Suprapubic skin (tissue), 4 donors: ENCODE measurements at regions not wholly inside any gene's neighbourhood (a gene's known extent, or its start where the extent isn't known, plus 50 kb on each side); places are given as distances from the start of the nearest gene placed in this dataset.

Experiments
- DNase-seq, 2 donors: peaks; one replicate each; pipeline ENCODE4 v3.0.0-alpha.2; 2019; ENCODE audit warnings: low spot score in 2 of 2
- H3K27ac ChIP-seq: fragments of 200-600 bp; sonication (generic); one replicate; pipeline ENCODE4 v1.5.1; 2019
- H3K27me3 ChIP-seq: fragments of 200-600 bp; sonication (generic); one replicate; pipeline ENCODE4 v1.5.1; 2019
- H3K36me3 ChIP-seq: fragments of 200-600 bp; sonication (generic); one replicate; pipeline ENCODE4 v1.5.1; 2019
- H3K4me1 ChIP-seq: fragments of 200-600 bp; sonication (generic); one replicate; pipeline ENCODE4 v1.5.1; 2019
- H3K4me3 ChIP-seq: fragments of 200-600 bp; sonication (generic); one replicate; pipeline ENCODE4 v1.5.1; 2019; ENCODE audit warnings: mild to moderate bottlenecking
- H3K9me3 ChIP-seq: fragments of 200-600 bp; sonication (generic); one replicate; pipeline ENCODE4 v1.5.1; 2019
- EP300 ChIP-seq: sonication (generic); formaldehyde crosslinking; IDR thresholded peaks from one replicate; pipeline ENCODE4 v1.6.1; 2017; ENCODE audit warnings: antibody characterized with exemption
- POLR2A ChIP-seq, 2 donors: fragments of 450-650 bp; IDR thresholded peaks; one replicate each; pipeline ENCODE4 v1.6.1; 2017; ENCODE audit warnings: antibody characterized with exemption in 2 of 2, mild to moderate bottlenecking in 2 of 2, moderate library complexity in 2 of 2
- POLR2AphosphoS5 ChIP-seq, 3 donors: sonication (generic); formaldehyde crosslinking; IDR thresholded peaks; one replicate each; pipeline ENCODE4 v1.6.1; 2017; ENCODE audit warnings: antibody characterized with exemption in 3 of 3
- WGBS: methylation state at CpG from one replicate; pipeline ENCODE4 v1.1.5; 2018; 5-methylcytosine and 5-hydroxymethylcytosine counted together
- TF ChIP-seq, protein P1 (sequence below), 2 donors: fragments of 200-600 bp in 1 of 2; fragments of 450-650 bp in 1 of 2; sonication (generic) in 1 of 2; IDR thresholded peaks; one replicate each; pipeline ENCODE4 v1.5.1; 2016 to 2019; ENCODE audit warnings: antibody characterized with exemption in 2 of 2, mild to moderate bottlenecking in 1 of 2, moderate library complexity in 1 of 2

- no peak overlapping the region for H3K27ac ChIP-seq
- TF ChIP-seq, protein P1, sequence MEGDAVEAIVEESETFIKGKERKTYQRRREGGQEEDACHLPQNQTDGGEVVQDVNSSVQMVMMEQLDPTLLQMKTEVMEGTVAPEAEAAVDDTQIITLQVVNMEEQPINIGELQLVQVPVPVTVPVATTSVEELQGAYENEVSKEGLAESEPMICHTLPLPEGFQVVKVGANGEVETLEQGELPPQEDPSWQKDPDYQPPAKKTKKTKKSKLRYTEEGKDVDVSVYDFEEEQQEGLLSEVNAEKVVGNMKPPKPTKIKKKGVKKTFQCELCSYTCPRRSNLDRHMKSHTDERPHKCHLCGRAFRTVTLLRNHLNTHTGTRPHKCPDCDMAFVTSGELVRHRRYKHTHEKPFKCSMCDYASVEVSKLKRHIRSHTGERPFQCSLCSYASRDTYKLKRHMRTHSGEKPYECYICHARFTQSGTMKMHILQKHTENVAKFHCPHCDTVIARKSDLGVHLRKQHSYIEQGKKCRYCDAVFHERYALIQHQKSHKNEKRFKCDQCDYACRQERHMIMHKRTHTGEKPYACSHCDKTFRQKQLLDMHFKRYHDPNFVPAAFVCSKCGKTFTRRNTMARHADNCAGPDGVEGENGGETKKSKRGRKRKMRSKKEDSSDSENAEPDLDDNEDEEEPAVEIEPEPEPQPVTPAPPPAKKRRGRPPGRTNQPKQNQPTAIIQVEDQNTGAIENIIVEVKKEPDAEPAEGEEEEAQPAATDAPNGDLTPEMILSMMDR (IDR thresholded peaks at IDR 0.05) = no peak
- no peaks in the 10 kb centered on the region for H3K27me3 ChIP-seq
- H3K4me3 ChIP-seq = no peak overlapping the region
- DNase-seq = no peak
- no peaks in the 10 kb centered on the region for H3K4me1 ChIP-seq
- peaks cover 39% of the 10 kb centered on the region for H3K9me3 ChIP-seq
- 90% methylated on average over 5 of the region's 5 CpGs for WGBS
- no peaks in the 10 kb centered on the region for H3K36me3 ChIP-seq
Measured at GRCh38 chr15:62269504-62269903, 104.4 kb upstream of the C2CD4B start.

- WGBS = 89% methylated on average over 10 of the region's 10 CpGs
- Histone ChIP-seq H3K36me3 (no peaks in the 10 kb centered on the region), H3K4me3 (no peak overlapping the region), H3K4me1 (no peaks in the 10 kb centered on the region), H3K27ac (no peak overlapping the region), H3K9me3 (peaks cover 39% of the 10 kb centered on the region), H3K27me3 (no peaks in the 10 kb centered on the region)
- TF ChIP-seq, protein P1 (IDR thresholded peaks at IDR 0.05) = no peak
- TF ChIP-seq POLR2A (IDR thresholded peaks at IDR 0.05) (no peak), POLR2AphosphoS5 (IDR thresholded peaks at IDR 0.05) (no peak), EP300 (no peak)
- DNase-seq = no peak
Measured at GRCh38 chr15:62270216-62270921, 105.3 kb upstream of the C2CD4B start.

DNA sequence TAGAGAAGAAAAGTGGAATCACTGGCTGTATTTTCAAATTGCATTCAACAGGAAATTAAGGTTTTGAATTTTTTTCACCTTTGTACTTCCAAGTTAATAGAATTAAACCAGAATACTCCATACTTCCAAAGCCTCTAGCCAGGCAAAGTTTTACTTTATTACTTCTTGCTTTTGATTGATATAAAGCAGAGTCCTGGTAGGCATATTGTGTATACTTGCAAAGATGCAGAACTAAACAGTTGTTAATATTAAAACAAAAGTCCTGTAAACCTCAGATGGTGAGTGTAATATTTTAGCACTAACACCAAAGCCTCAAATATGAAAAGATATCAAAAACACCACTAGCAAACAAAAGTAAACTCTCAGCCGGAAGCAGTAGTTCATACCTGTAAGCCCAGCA is 107.2 kb upstream of the C2CD4B start:
- peaks cover 38% of the 10 kb centered on the region for H3K9me3 ChIP-seq
- no peak for DNase-seq
- H3K27me3 ChIP-seq = no peaks in the 10 kb centered on the region
- H3K36me3 ChIP-seq = no peaks in the 10 kb centered on the region
- TF ChIP-seq POLR2AphosphoS5 (IDR thresholded peaks at IDR 0.05) (no peak), POLR2A (IDR thresholded peaks at IDR 0.05) (no peak), EP300 (no peak)
- TF ChIP-seq, protein P1 (IDR thresholded peaks at IDR 0.05) = no peak
- no peak overlapping the region for H3K4me3 ChIP-seq
- H3K4me1 ChIP-seq = no peaks in the 10 kb centered on the region
- no peak overlapping the region for H3K27ac ChIP-seq
- WGBS = 93% methylated on average over 1 of the region's 1 CpG

- H3K36me3 ChIP-seq = no peaks in the 10 kb centered on the region
- no peak overlapping the region for H3K4me3 ChIP-seq
- DNase-seq = no peak
- H3K4me1 ChIP-seq = no peaks in the 10 kb centered on the region
- 81% methylated on average over 7 of the region's 7 CpGs for WGBS
- no peak overlapping the region for H3K27ac ChIP-seq
- H3K9me3 ChIP-seq = peaks cover 5% of the 10 kb centered on the region
- peaks cover 11% of the 10 kb centered on the region for H3K27me3 ChIP-seq
- TF ChIP-seq POLR2AphosphoS5 (IDR thresholded peaks at IDR 0.05) (no peak), POLR2A (IDR thresholded peaks at IDR 0.05) (no peak), EP300 (no peak)
- TF ChIP-seq, protein P1 (IDR thresholded peaks at IDR 0.05) = no peak
Measured at GRCh38 chr15:62275831-62276230, 110.7 kb upstream of the C2CD4B start.

GRCh38 chr15:62277816-62278394 is 112.8 kb upstream of the C2CD4B start:
- 60% methylated on average over 2 of the region's 2 CpGs for WGBS
- no peak for TF ChIP-seq POLR2A (IDR thresholded peaks at IDR 0.05)
- TF ChIP-seq POLR2AphosphoS5 (IDR thresholded peaks at IDR 0.05) = no peak
- no peak for TF ChIP-seq EP300
- TF ChIP-seq, protein P1 (IDR thresholded peaks at IDR 0.05) = no peak
- Histone ChIP-seq H3K27me3 (peaks cover 12% of the 10 kb centered on the region), H3K4me1 (no peaks in the 10 kb centered on the region), H3K4me3 (no peak overlapping the region), H3K9me3 (no peaks in the 10 kb centered on the region), H3K27ac (no peak overlapping the region), H3K36me3 (no peaks in the 10 kb centered on the region)
- no peak for DNase-seq
